HEK293T (cell line): ENCODE measurements at regions not wholly inside any gene's neighbourhood (a gene's known extent, or its start where the extent isn't known, plus 50 kb on each side); places are given as distances from the start of the nearest gene placed in this dataset.

Experiments
- CTCF ChIA-PET: fragments of 350-600 bp; formaldehyde crosslinking; extraction: SDS; loops from one replicate; lab custom pipeline; 2021; ENCODE audit warnings: antibody characterized with exemption, inconsistent platforms; lab: Yijun Ruan, JAX
- POLR2A ChIA-PET: fragments of 350-600 bp; formaldehyde crosslinking; extraction: SDS; loops from one replicate; lab custom pipeline; 2020; ENCODE audit warnings: antibody characterized with exemption, inconsistent platforms; lab: Yijun Ruan, JAX
- DNase-seq: peaks from one replicate; pipeline ENCODE4 v3.0.0; 2012; ENCODE audit warnings: mixed read lengths; ENCODE audit errors: extremely low spot score
- ARNT ChIP-seq: fragments of 450-650 bp; IDR thresholded peaks from 2 replicates; pipeline ENCODE4 v1.6.1; 2017; ENCODE audit warnings: mild to moderate bottlenecking
- BHLHE40 ChIP-seq: fragments of 450-650 bp; IDR thresholded peaks from 2 replicates; pipeline ENCODE4 v1.6.1; 2016; ENCODE audit warnings: mild to moderate bottlenecking, moderate library complexity, borderline replicate concordance
- CTBP1 ChIP-seq: fragments of 450-650 bp; IDR thresholded peaks from 2 replicates; pipeline ENCODE4 v1.6.1; 2016; ENCODE audit warnings: borderline replicate concordance
- ELF4 ChIP-seq: fragments of 450-650 bp; IDR thresholded peaks from 2 replicates; pipeline ENCODE4 v1.6.1; 2017; ENCODE audit warnings: antibody characterized with exemption
- FOXA1 ChIP-seq: fragments of 450-650 bp; IDR thresholded peaks from 2 replicates; pipeline ENCODE4 v1.6.1; 2016; ENCODE audit warnings: mild to moderate bottlenecking
- FOXK2 ChIP-seq: fragments of 450-650 bp; IDR thresholded peaks from 2 replicates; pipeline ENCODE4 v1.6.1; 2016; ENCODE audit warnings: mild to moderate bottlenecking
- FOXM1 ChIP-seq: fragments of 450-650 bp; IDR thresholded peaks from 2 replicates; pipeline ENCODE4 v1.6.1; 2017; ENCODE audit warnings: mild to moderate bottlenecking, borderline replicate concordance
- HDGF ChIP-seq: fragments of 450-650 bp; IDR thresholded peaks from 2 replicates; pipeline ENCODE4 v1.6.1; 2017; ENCODE audit warnings: antibody characterized with exemption, borderline replicate concordance
- L3MBTL2 ChIP-seq: fragments of 450-650 bp; conservative IDR thresholded peaks from 2 replicates; pipeline ENCODE4 v1.6.1; 2016; ENCODE audit warnings: mild to moderate bottlenecking
- LEF1 ChIP-seq: fragments of 450-650 bp; IDR thresholded peaks from 2 replicates; pipeline ENCODE4 v1.6.1; 2017; ENCODE audit warnings: mild to moderate bottlenecking, borderline replicate concordance
- NFRKB ChIP-seq: fragments of 450-650 bp; IDR thresholded peaks from 2 replicates; pipeline ENCODE4 v1.6.1; 2016; ENCODE audit warnings: mild to moderate bottlenecking, moderate library complexity
- SP1 ChIP-seq: fragments of 450-650 bp; IDR thresholded peaks from 2 replicates; pipeline ENCODE4 v1.6.1; 2017
- SUZ12 ChIP-seq: fragments of 450-650 bp; IDR thresholded peaks from 2 replicates; pipeline ENCODE4 v1.6.1; 2016; ENCODE audit warnings: mild to moderate bottlenecking
- TARDBP ChIP-seq: fragments of 450-650 bp; IDR thresholded peaks from 2 replicates; pipeline ENCODE4 v1.6.1; 2016
- ZNF384 ChIP-seq: fragments of 450-650 bp; IDR thresholded peaks from 2 replicates; pipeline ENCODE4 v1.6.1; 2016
- TF ChIP-seq, protein P1 (sequence below): fragments of 450-650 bp; IDR thresholded peaks from 2 replicates; pipeline ENCODE4 v1.6.1; 2016

DNA sequence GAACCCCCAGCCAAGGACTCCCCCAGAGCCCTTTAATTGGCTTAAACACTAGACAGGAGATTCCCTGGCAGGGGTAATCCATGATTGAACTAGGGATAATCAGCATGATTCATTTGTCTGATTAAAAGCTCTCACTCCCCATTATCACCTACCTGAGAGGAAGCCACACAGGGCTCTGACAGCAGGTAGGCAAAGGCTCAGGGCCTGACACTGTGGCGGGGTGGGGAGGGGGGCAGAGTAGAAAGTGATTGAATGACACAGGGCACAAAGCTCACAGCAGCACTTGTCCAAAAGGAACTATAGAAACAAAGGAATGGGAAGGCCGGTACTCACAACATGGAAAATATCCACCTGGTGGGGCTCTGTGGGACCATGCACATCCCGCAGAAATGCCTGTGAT lies 231.6 kb downstream of the MAFB start:
- ChIA-PET CTCF (no interaction called here), POLR2A (no interaction called here)
- TF ChIP-seq SP1, result no peak
- TF ChIP-seq TARDBP, result no peak
- no peak for TF ChIP-seq HDGF
- TF ChIP-seq SUZ12, result no peak
- no peak for TF ChIP-seq LEF1
- TF ChIP-seq NFRKB, result no peak
- TF ChIP-seq, protein P1, sequence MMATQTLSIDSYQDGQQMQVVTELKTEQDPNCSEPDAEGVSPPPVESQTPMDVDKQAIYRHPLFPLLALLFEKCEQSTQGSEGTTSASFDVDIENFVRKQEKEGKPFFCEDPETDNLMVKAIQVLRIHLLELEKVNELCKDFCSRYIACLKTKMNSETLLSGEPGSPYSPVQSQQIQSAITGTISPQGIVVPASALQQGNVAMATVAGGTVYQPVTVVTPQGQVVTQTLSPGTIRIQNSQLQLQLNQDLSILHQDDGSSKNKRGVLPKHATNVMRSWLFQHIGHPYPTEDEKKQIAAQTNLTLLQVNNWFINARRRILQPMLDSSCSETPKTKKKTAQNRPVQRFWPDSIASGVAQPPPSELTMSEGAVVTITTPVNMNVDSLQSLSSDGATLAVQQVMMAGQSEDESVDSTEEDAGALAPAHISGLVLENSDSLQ, result no peak
- no peak for TF ChIP-seq ZNF384
- TF ChIP-seq BHLHE40, result no peak
- no peak for DNase-seq

DNA sequence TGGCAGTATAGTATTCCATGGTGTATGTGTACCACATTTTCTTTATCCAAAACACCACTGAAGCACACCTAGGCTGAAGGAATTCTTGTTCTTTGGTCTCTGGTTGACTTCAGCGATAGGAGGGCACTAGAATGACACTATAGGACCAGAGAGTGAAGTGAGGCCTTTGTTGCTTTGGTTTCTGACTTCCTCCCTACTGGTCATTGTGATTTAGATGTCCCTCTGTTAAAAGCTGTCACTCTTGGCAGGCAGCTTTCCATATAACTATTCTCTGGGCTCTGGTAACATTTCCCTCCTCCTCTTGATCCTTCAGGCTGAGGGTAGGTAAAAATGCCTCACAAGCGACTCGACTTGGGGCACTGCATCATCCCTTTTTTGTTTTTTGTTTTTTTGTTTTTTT lies 236.3 kb downstream of the MAFB start:
- ChIA-PET CTCF (no interaction called here), POLR2A (no interaction called here)
- TF ChIP-seq FOXK2, result no peak
- no peak for TF ChIP-seq HDGF
- no peak for TF ChIP-seq FOXA1
- no peak for TF ChIP-seq CTBP1
- no peak for TF ChIP-seq ZNF384
- TF ChIP-seq, protein P1, result no peak
- DNase-seq, result no peak

GRCh38 chr20:40451552-40451951 lies 237.5 kb downstream of the MAFB start:
- ChIA-PET CTCF (interaction anchor here (0.6 kb wide), 1 partner anchor 140 kb away, joined by 4 read pairs; no protein-coding TSS in a partner anchor), POLR2A (no interaction called here)
- DNase-seq, result no peak
- TF ChIP-seq LEF1 (no peak), ARNT (no peak), ELF4 (no peak), FOXM1 (no peak), NFRKB (no peak), BHLHE40 (no peak), FOXA1 (no peak), SP1 (no peak)
- TF ChIP-seq, protein P1, result no peak

- no peak for DNase-seq
- TF ChIP-seq CTBP1 (no peak), ELF4 (no peak)
- ChIA-PET POLR2A (no interaction called here), CTCF (no interaction called here)
Observed at GRCh38 chr20:40449974-40450616, 238.9 kb downstream of the MAFB start.

GRCh38 chr20:40449144-40449690 lies 239.8 kb downstream of the MAFB start:
- no peak for DNase-seq

GRCh38 chr20:40446888-40447287 lies 242.1 kb downstream of the MAFB start:
- POLR2A ChIA-PET, result no interaction called here
- TF ChIP-seq SUZ12 (no peak), ELF4 (no peak), LEF1 (no peak), BHLHE40 (no peak), FOXA1 (no peak), FOXK2 (no peak), ARNT (no peak), NFRKB (no peak), FOXM1 (no peak)
- TF ChIP-seq, protein P1, result no peak
- CTCF ChIA-PET, result no interaction called here

More at GRCh38 chr20:40449144-40449690, 239.8 kb downstream of the MAFB start:
- TF ChIP-seq L3MBTL2, result no peak
- no peak for TF ChIP-seq SUZ12
- TF ChIP-seq ELF4, result no peak
- TF ChIP-seq NFRKB, result no peak
- no peak for TF ChIP-seq ARNT
- TF ChIP-seq, protein P1, result no peak
- no peak for TF ChIP-seq FOXK2
- no peak for TF ChIP-seq FOXM1
- TF ChIP-seq FOXA1, result no peak
- no peak for TF ChIP-seq CTBP1
- TF ChIP-seq LEF1, result no peak
- no peak for TF ChIP-seq HDGF
- ChIA-PET POLR2A (no interaction called here), CTCF (no interaction called here)

More at GRCh38 chr20:40446888-40447287, 242.1 kb downstream of the MAFB start:
- no peak for DNase-seq
